ENCODE measurements at regions not wholly inside any gene's neighbourhood (a gene's known extent, or its start where the extent isn't known, plus 50 kb on each side); places are given as distances from the start of the nearest gene placed in this dataset.

- TF ChIP-seq POLR2A (IDR thresholded peaks at IDR 0.05) (no peak), POLR2AphosphoS5 (IDR thresholded peaks at IDR 0.05) (no peak), CTCF (IDR thresholded peaks at IDR 0.05) (no peak), EP300 (IDR thresholded peaks at IDR 0.05) (no peak)
Measured at GRCh38 chr11:13145461-13145860, 132.1 kb upstream of the BMAL1 start.
